ENCODE measurements at regions not wholly inside any gene's neighbourhood (a gene's known extent, or its start where the extent isn't known, plus 50 kb on each side); places are given as distances from the start of the nearest gene placed in this dataset.

GRCh38 chr10:91335147-91335546 lies 75.0 kb upstream of the HECTD2 start:
- DNase-seq (ENCODE audit: low read depth): no peak
- no peak for TF ChIP-seq CTCF (conservative IDR thresholded peaks at IDR 0.05; ENCODE audit: low read depth, low read length)

GRCh38 chr10:91339729-91340128 lies 70.4 kb upstream of the HECTD2 start:
- no peak for TF ChIP-seq CTCF (conservative IDR thresholded peaks at IDR 0.05; ENCODE audit: low read depth, low read length)
- DNase-seq (ENCODE audit: low read depth): no peak
- no peak overlapping the region for H3K4me3 ChIP-seq (ENCODE audit: low read depth, low read length)

More at GRCh38 chr10:91335147-91335546, 75.0 kb upstream of the HECTD2 start:
- no peak overlapping the region for H3K4me3 ChIP-seq (ENCODE audit: low read depth, low read length)

DNA sequence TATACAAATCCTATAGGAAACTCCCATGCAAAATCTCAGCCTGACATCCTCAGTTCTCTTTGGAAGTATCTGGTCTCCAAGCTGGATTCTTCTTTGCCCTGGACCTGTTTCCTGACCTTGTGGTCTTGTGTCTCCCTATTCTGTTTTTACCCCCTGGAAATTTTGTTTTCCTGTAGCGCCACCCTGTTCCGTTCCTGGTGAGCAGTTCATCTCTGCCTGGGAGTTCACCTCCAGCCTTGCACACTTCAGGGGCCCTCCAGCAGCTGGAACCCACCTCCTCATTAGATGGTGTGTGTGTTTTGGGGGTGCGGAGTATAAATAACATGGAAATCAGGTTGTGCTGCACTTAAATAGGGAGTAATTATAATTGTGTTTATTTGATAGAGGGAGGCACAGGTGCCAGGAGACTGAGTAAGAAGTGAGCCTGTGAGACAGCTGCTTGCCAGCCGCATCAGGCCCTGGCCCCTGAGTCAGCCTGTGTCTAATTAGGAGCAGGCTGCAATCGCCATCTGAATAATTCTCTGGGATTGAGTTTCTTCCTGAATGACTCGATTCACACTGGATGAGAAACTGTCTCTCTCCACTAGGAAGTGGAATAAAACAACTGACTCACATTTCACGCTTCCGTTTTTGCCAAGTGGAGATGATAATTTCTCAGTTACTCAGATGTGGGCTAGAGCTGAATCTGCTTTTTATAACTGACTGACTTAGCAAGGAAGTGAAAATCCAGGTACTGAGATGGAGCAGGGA lies 69.4 kb upstream of the HECTD2 start:
- no peak for TF ChIP-seq CTCF (conservative IDR thresholded peaks at IDR 0.05; ENCODE audit: low read depth, low read length)
- DNase-seq (ENCODE audit: low read depth): peak; percentile 66
- H3K4me3 ChIP-seq (ENCODE audit: low read depth, low read length): no peak overlapping the region

DNA sequence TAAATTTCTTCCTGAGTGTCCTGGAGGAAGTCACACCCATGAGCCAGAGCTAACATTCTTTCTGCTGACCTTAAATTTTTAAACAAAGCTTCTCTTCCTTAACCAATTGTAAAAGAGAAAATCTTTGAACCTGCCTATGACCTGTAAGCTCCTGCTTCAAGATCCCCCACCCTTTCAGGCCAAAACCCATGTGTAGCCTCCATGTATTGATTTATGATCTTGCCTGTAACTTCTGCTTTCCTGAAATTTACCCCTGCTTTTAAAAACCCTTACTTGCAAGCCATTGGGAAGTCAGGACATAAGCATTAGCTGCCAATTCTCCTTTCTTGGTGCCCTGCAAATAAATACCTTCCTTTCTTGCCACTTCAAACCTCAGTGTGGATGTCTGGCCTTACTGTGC lies 68.5 kb upstream of the HECTD2 start:
- TF ChIP-seq CTCF (conservative IDR thresholded peaks at IDR 0.05; ENCODE audit: low read depth, low read length): no peak
- no peak overlapping the region for H3K4me3 ChIP-seq (ENCODE audit: low read depth, low read length)
- DNase-seq (ENCODE audit: low read depth): no peak

GRCh38 chr10:91343010-91343409 lies 67.1 kb upstream of the HECTD2 start:
- no peak for TF ChIP-seq CTCF (conservative IDR thresholded peaks at IDR 0.05; ENCODE audit: low read depth, low read length)
- no peak overlapping the region for H3K4me3 ChIP-seq (ENCODE audit: low read depth, low read length)
- DNase-seq (ENCODE audit: low read depth): no peak

GRCh38 chr10:91344117-91344856 lies 65.9 kb upstream of the HECTD2 start:
- TF ChIP-seq CTCF (conservative IDR thresholded peaks at IDR 0.05; ENCODE audit: low read depth, low read length): no peak
- H3K4me3 ChIP-seq (ENCODE audit: low read depth, low read length): no peak overlapping the region
- DNase-seq (ENCODE audit: low read depth): no peak
